ENCODE measurements at regions not wholly inside any gene's neighbourhood (a gene's known extent, or its start where the extent isn't known, plus 50 kb on each side); places are given as distances from the start of the nearest gene placed in this dataset.

DNA sequence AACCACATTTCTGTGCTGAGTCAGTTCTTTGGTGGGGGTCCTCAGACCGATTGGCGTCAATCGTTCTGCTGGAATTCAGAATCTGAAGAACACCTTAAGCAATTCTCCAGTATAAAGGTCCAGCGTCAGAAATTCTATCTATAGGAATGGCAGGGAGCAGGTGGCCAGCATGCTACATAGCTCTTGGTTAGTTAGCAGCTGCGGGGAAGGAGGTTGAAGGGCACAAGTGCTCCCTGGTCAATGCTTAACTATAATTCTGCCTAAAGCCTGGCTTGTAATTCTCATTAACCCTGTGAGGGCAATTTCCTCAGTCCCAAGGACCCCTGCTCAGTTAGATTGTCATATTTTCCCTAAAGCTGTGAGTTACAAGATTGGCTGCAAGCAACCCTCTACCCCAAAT is 54.3 kb upstream of the GALNT2 start:
- TF ChIP-seq, protein P1, sequence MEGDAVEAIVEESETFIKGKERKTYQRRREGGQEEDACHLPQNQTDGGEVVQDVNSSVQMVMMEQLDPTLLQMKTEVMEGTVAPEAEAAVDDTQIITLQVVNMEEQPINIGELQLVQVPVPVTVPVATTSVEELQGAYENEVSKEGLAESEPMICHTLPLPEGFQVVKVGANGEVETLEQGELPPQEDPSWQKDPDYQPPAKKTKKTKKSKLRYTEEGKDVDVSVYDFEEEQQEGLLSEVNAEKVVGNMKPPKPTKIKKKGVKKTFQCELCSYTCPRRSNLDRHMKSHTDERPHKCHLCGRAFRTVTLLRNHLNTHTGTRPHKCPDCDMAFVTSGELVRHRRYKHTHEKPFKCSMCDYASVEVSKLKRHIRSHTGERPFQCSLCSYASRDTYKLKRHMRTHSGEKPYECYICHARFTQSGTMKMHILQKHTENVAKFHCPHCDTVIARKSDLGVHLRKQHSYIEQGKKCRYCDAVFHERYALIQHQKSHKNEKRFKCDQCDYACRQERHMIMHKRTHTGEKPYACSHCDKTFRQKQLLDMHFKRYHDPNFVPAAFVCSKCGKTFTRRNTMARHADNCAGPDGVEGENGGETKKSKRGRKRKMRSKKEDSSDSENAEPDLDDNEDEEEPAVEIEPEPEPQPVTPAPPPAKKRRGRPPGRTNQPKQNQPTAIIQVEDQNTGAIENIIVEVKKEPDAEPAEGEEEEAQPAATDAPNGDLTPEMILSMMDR (IDR thresholded peaks at IDR 0.05), result no peak
- no peak for TF ChIP-seq POLR2AphosphoS5 (IDR thresholded peaks at IDR 0.05; ENCODE audit: low read depth, low read length)
- no peak for TF ChIP-seq REST (IDR thresholded peaks at IDR 0.05; ENCODE audit: low read depth, low read length)
- TF ChIP-seq SIN3A (IDR thresholded peaks at IDR 0.05; ENCODE audit: borderline replicate concordance, low read depth, low read length), result no peak
- no peak for TF ChIP-seq USF1 (IDR thresholded peaks at IDR 0.05; ENCODE audit: borderline replicate concordance, low read depth)
- TF ChIP-seq TCF12 (IDR thresholded peaks at IDR 0.05), result no peak
- TF ChIP-seq NFIC (IDR thresholded peaks at IDR 0.05; ENCODE audit: borderline replicate concordance), result no peak
- TF ChIP-seq EZH2phosphoT487 (IDR thresholded peaks at IDR 0.05; ENCODE audit: borderline replicate concordance, low read depth), result no peak

Measured in SK-N-SH (cell line).